ENCODE measurements at regions not wholly inside any gene's neighbourhood (a gene's known extent, or its start where the extent isn't known, plus 50 kb on each side); places are given as distances from the start of the nearest gene placed in this dataset.

GRCh38 chr14:98270201-98270600 lies 1001.8 kb downstream of the BCL11B start:
- no peaks in the 10 kb centered on the region for H3K27me3 ChIP-seq (ENCODE audit: control insufficient read depth, insufficient read depth, low read length)
- H3K4me1 ChIP-seq (ENCODE audit: control insufficient read depth, insufficient read depth, low read length): no peaks in the 10 kb centered on the region
- H3K36me3 ChIP-seq (ENCODE audit: control insufficient read depth, insufficient read depth, low read length): no peaks in the 10 kb centered on the region
- no peak overlapping the region for H3K27ac ChIP-seq (ENCODE audit: low read depth, low read length)
- DNase-seq (ENCODE audit: low read depth in 4 of 6, low spot score in 6 of 6): no peak
- no peak overlapping the region for H3K4me3 ChIP-seq (ENCODE audit: low read depth, low read length)
- H3K9me3 ChIP-seq (ENCODE audit: control insufficient read depth, insufficient read depth, low read length): peaks cover 1% of the 10 kb centered on the region

GRCh38 chr14:98274596-98274995 lies 997.4 kb downstream of the BCL11B start:
- no peak overlapping the region for H3K4me3 ChIP-seq (ENCODE audit: low read depth, low read length)
- no peaks in the 10 kb centered on the region for H3K27me3 ChIP-seq (ENCODE audit: control insufficient read depth, insufficient read depth, low read length)
- H3K9me3 ChIP-seq (ENCODE audit: control insufficient read depth, insufficient read depth, low read length): peaks cover 1% of the 10 kb centered on the region
- WGBS (ENCODE audit: insufficient coverage): 75% methylated on average over 3 of the region's 8 CpGs
- H3K4me1 ChIP-seq (ENCODE audit: control insufficient read depth, insufficient read depth, low read length): no peaks in the 10 kb centered on the region
- peak in 2 of 6 donors; percentile 25 to 72 for DNase-seq (ENCODE audit: low read depth in 4 of 6, low spot score in 6 of 6)
- no peaks in the 10 kb centered on the region for H3K36me3 ChIP-seq (ENCODE audit: control insufficient read depth, insufficient read depth, low read length)
- H3K27ac ChIP-seq (ENCODE audit: low read depth, low read length): no peak overlapping the region

GRCh38 chr14:98278800-98279199 lies 993.2 kb downstream of the BCL11B start:
- no peaks in the 10 kb centered on the region for H3K27me3 ChIP-seq (ENCODE audit: control insufficient read depth, insufficient read depth, low read length)
- H3K36me3 ChIP-seq (ENCODE audit: control insufficient read depth, insufficient read depth, low read length): no peaks in the 10 kb centered on the region
- H3K9me3 ChIP-seq (ENCODE audit: control insufficient read depth, insufficient read depth, low read length): no peaks in the 10 kb centered on the region
- H3K4me1 ChIP-seq (ENCODE audit: control insufficient read depth, insufficient read depth, low read length): peaks cover 7% of the 10 kb centered on the region
- 89% methylated on average over 1 of the region's 3 CpGs for WGBS (ENCODE audit: insufficient coverage)
- no peak overlapping the region for H3K4me3 ChIP-seq (ENCODE audit: low read depth, low read length)
- H3K27ac ChIP-seq (ENCODE audit: low read depth, low read length): no peak overlapping the region
- no peak for DNase-seq (ENCODE audit: low read depth in 4 of 6, low spot score in 6 of 6)

- Histone ChIP-seq H3K27me3 (ENCODE audit: control insufficient read depth, insufficient read depth, low read length) (no peaks in the 10 kb centered on the region), H3K9me3 (ENCODE audit: control insufficient read depth, insufficient read depth, low read length) (no peaks in the 10 kb centered on the region), H3K4me3 (ENCODE audit: low read depth, low read length) (no peak overlapping the region), H3K36me3 (ENCODE audit: control insufficient read depth, insufficient read depth, low read length) (no peaks in the 10 kb centered on the region), H3K4me1 (ENCODE audit: control insufficient read depth, insufficient read depth, low read length) (peaks cover 7% of the 10 kb centered on the region), H3K27ac (ENCODE audit: low read depth, low read length) (no peak overlapping the region)
- 25% methylated on average over 1 of the region's 5 CpGs for WGBS (ENCODE audit: insufficient coverage)
- DNase-seq (ENCODE audit: low read depth in 4 of 6, low spot score in 6 of 6): peak in 5 of 6 donors; percentile 21 to 72 (median 36)
Measured at GRCh38 chr14:98280436-98280835, 991.6 kb downstream of the BCL11B start.

GRCh38 chr14:98288825-98289224 lies 983.2 kb downstream of the BCL11B start:
- Histone ChIP-seq H3K27ac (ENCODE audit: low read depth, low read length) (no peak overlapping the region), H3K27me3 (ENCODE audit: control insufficient read depth, insufficient read depth, low read length) (no peaks in the 10 kb centered on the region), H3K36me3 (ENCODE audit: control insufficient read depth, insufficient read depth, low read length) (no peaks in the 10 kb centered on the region), H3K9me3 (ENCODE audit: control insufficient read depth, insufficient read depth, low read length) (no peaks in the 10 kb centered on the region), H3K4me3 (ENCODE audit: low read depth, low read length) (no peak overlapping the region), H3K4me1 (ENCODE audit: control insufficient read depth, insufficient read depth, low read length) (no peaks in the 10 kb centered on the region)
- WGBS (ENCODE audit: insufficient coverage): 81% methylated on average over 3 of the region's 6 CpGs
- DNase-seq (ENCODE audit: low read depth in 4 of 6, low spot score in 6 of 6): no peak

- H3K36me3 ChIP-seq (ENCODE audit: control insufficient read depth, insufficient read depth, low read length): no peaks in the 10 kb centered on the region
- no peaks in the 10 kb centered on the region for H3K4me1 ChIP-seq (ENCODE audit: control insufficient read depth, insufficient read depth, low read length)
- no peaks in the 10 kb centered on the region for H3K9me3 ChIP-seq (ENCODE audit: control insufficient read depth, insufficient read depth, low read length)
- no peak overlapping the region for H3K4me3 ChIP-seq (ENCODE audit: low read depth, low read length)
- 100% methylated on average over 1 of the region's 4 CpGs for WGBS (ENCODE audit: insufficient coverage)
- H3K27ac ChIP-seq (ENCODE audit: low read depth, low read length): no peak overlapping the region
- DNase-seq (ENCODE audit: low read depth in 4 of 6, low spot score in 6 of 6): no peak
- H3K27me3 ChIP-seq (ENCODE audit: control insufficient read depth, insufficient read depth, low read length): no peaks in the 10 kb centered on the region
Measured at GRCh38 chr14:98290596-98290995, 981.4 kb downstream of the BCL11B start.

GRCh38 chr14:98292191-98292590 lies 979.8 kb downstream of the BCL11B start:
- Histone ChIP-seq H3K4me1 (ENCODE audit: control insufficient read depth, insufficient read depth, low read length) (no peaks in the 10 kb centered on the region), H3K4me3 (ENCODE audit: low read depth, low read length) (no peak overlapping the region), H3K27ac (ENCODE audit: low read depth, low read length) (no peak overlapping the region), H3K9me3 (ENCODE audit: control insufficient read depth, insufficient read depth, low read length) (no peaks in the 10 kb centered on the region), H3K27me3 (ENCODE audit: control insufficient read depth, insufficient read depth, low read length) (no peaks in the 10 kb centered on the region), H3K36me3 (ENCODE audit: control insufficient read depth, insufficient read depth, low read length) (no peaks in the 10 kb centered on the region)
- WGBS (ENCODE audit: insufficient coverage): 100% methylated on average over 2 of the region's 2 CpGs
- DNase-seq (ENCODE audit: low read depth in 4 of 6, low spot score in 6 of 6): no peak

- peak in 2 of 6 donors; percentile 46 to 69 for DNase-seq (ENCODE audit: low read depth in 4 of 6, low spot score in 6 of 6)
- WGBS (ENCODE audit: insufficient coverage): 34% methylated on average over 5 of the region's 5 CpGs
- no peak overlapping the region for H3K4me3 ChIP-seq (ENCODE audit: low read depth, low read length)
Measured at GRCh38 chr14:98293576-98293975, 978.4 kb downstream of the BCL11B start.

GRCh38 chr14:98296895-98297294 lies 975.1 kb downstream of the BCL11B start:
- DNase-seq (ENCODE audit: low read depth in 4 of 6, low spot score in 6 of 6): no peak
- H3K27ac ChIP-seq (ENCODE audit: low read depth, low read length): no peak overlapping the region
- H3K4me1 ChIP-seq (ENCODE audit: control insufficient read depth, insufficient read depth, low read length): no peaks in the 10 kb centered on the region
- no peaks in the 10 kb centered on the region for H3K36me3 ChIP-seq (ENCODE audit: control insufficient read depth, insufficient read depth, low read length)
- H3K4me3 ChIP-seq (ENCODE audit: low read depth, low read length): no peak overlapping the region
- WGBS (ENCODE audit: insufficient coverage): 96% methylated on average over 4 of the region's 7 CpGs
- H3K27me3 ChIP-seq (ENCODE audit: control insufficient read depth, insufficient read depth, low read length): no peaks in the 10 kb centered on the region
- H3K9me3 ChIP-seq (ENCODE audit: control insufficient read depth, insufficient read depth, low read length): no peaks in the 10 kb centered on the region

More at GRCh38 chr14:98293576-98293975, 978.4 kb downstream of the BCL11B start:
- no peaks in the 10 kb centered on the region for H3K9me3 ChIP-seq (ENCODE audit: control insufficient read depth, insufficient read depth, low read length)
- H3K27me3 ChIP-seq (ENCODE audit: control insufficient read depth, insufficient read depth, low read length): no peaks in the 10 kb centered on the region
- no peaks in the 10 kb centered on the region for H3K4me1 ChIP-seq (ENCODE audit: control insufficient read depth, insufficient read depth, low read length)
- no peaks in the 10 kb centered on the region for H3K36me3 ChIP-seq (ENCODE audit: control insufficient read depth, insufficient read depth, low read length)
- no peak overlapping the region for H3K27ac ChIP-seq (ENCODE audit: low read depth, low read length)

GRCh38 chr14:98297567-98297966 lies 974.4 kb downstream of the BCL11B start:
- WGBS (ENCODE audit: insufficient coverage): 92% methylated on average over 4 of the region's 7 CpGs

More at GRCh38 chr14:98297567-98297966, 974.4 kb downstream of the BCL11B start:
- H3K9me3 ChIP-seq (ENCODE audit: control insufficient read depth, insufficient read depth, low read length): no peaks in the 10 kb centered on the region
- no peak for DNase-seq (ENCODE audit: low read depth in 4 of 6, low spot score in 6 of 6)
- no peaks in the 10 kb centered on the region for H3K4me1 ChIP-seq (ENCODE audit: control insufficient read depth, insufficient read depth, low read length)
- no peaks in the 10 kb centered on the region for H3K27me3 ChIP-seq (ENCODE audit: control insufficient read depth, insufficient read depth, low read length)
- no peak overlapping the region for H3K27ac ChIP-seq (ENCODE audit: low read depth, low read length)
- no peaks in the 10 kb centered on the region for H3K36me3 ChIP-seq (ENCODE audit: control insufficient read depth, insufficient read depth, low read length)
- H3K4me3 ChIP-seq (ENCODE audit: low read depth, low read length): no peak overlapping the region

Data from spinal cord (tissue), 9 donors.